ENCODE measurements at regions not wholly inside any gene's neighbourhood (a gene's known extent, or its start where the extent isn't known, plus 50 kb on each side); places are given as distances from the start of the nearest gene placed in this dataset.

- Histone ChIP-seq H3K4me3 (no peak overlapping the region), H3K27me3 (no peaks in the 10 kb centered on the region), H3K27ac (no peak overlapping the region), H3K9me3 (no peaks in the 10 kb centered on the region), H3K4me1 (no peaks in the 10 kb centered on the region), H3K36me3 (no peaks in the 10 kb centered on the region)
- no peak for TF ChIP-seq EP300 (IDR thresholded peaks at IDR 0.05)
- no peak for TF ChIP-seq CTCF (IDR thresholded peaks at IDR 0.05)
- TF ChIP-seq POLR2A (IDR thresholded peaks at IDR 0.05): no peak
- DNase-seq (ENCODE audit: low spot score in 2 of 2): no peak
These were observed 76.0 kb upstream of the OSR1 start for GRCh38 chr2:19434413-19434812.

- DNase-seq (ENCODE audit: low spot score in 2 of 2): no peak
- WGBS, 2 donors: 94 to 96% methylated on average over 6 of the region's 6 CpGs
- Histone ChIP-seq H3K4me3 (no peak overlapping the region), H3K27ac (no peak overlapping the region), H3K27me3 (no peaks in the 10 kb centered on the region), H3K36me3 (no peaks in the 10 kb centered on the region), H3K9me3 (no peaks in the 10 kb centered on the region), H3K4me1 (peaks cover 0 to 14% (median 0%) of the 10 kb centered on the region in 4 donors)
- TF ChIP-seq POLR2A (IDR thresholded peaks at IDR 0.05): no peak
- TF ChIP-seq CTCF (IDR thresholded peaks at IDR 0.05): no peak
- TF ChIP-seq EP300 (IDR thresholded peaks at IDR 0.05): no peak
These were observed 68.5 kb upstream of the OSR1 start for GRCh38 chr2:19426941-19427340.

- H3K27ac ChIP-seq: no peak overlapping the region
- WGBS, 2 donors: 80 to 83% methylated on average over 5 of the region's 5 CpGs
- no peaks in the 10 kb centered on the region for H3K27me3 ChIP-seq
- H3K9me3 ChIP-seq: no peaks in the 10 kb centered on the region
- DNase-seq (ENCODE audit: low spot score in 2 of 2): no peak
- H3K4me1 ChIP-seq: peaks cover 0 to 14% (median 0%) of the 10 kb centered on the region in 4 donors
- H3K36me3 ChIP-seq: no peaks in the 10 kb centered on the region
- TF ChIP-seq POLR2A (IDR thresholded peaks at IDR 0.05) (no peak), CTCF (IDR thresholded peaks at IDR 0.05) (no peak), EP300 (IDR thresholded peaks at IDR 0.05) (no peak)
- no peak overlapping the region for H3K4me3 ChIP-seq
These were observed 67.7 kb upstream of the OSR1 start for GRCh38 chr2:19426144-19426543.

GRCh38 chr2:19425419-19425818 lies 67.0 kb upstream of the OSR1 start:
- Histone ChIP-seq H3K9me3 (no peaks in the 10 kb centered on the region), H3K4me3 (no peak overlapping the region), H3K27ac (no peak overlapping the region), H3K36me3 (no peaks in the 10 kb centered on the region), H3K4me1 (peaks cover 0 to 14% (median 0%) of the 10 kb centered on the region in 4 donors), H3K27me3 (no peaks in the 10 kb centered on the region)
- 50 to 52% methylated on average over 2 of the region's 2 CpGs for WGBS, 2 donors
- DNase-seq (ENCODE audit: low spot score in 2 of 2): peak in 1 of 2 donors; percentile 14
- TF ChIP-seq CTCF (IDR thresholded peaks at IDR 0.05) (no peak), POLR2A (IDR thresholded peaks at IDR 0.05) (no peak), EP300 (IDR thresholded peaks at IDR 0.05) (peak in 1 of 2 donors; percentile 73)

GRCh38 chr2:19419211-19419880 lies 60.9 kb upstream of the OSR1 start:
- Histone ChIP-seq H3K9me3 (no peaks in the 10 kb centered on the region), H3K4me1 (no peaks in the 10 kb centered on the region), H3K27me3 (no peaks in the 10 kb centered on the region), H3K27ac (no peak overlapping the region), H3K4me3 (no peak overlapping the region), H3K36me3 (no peaks in the 10 kb centered on the region)
- WGBS, 2 donors: 62 to 68% methylated on average over 3 of the region's 3 CpGs
- TF ChIP-seq POLR2A (IDR thresholded peaks at IDR 0.05) (no peak), CTCF (IDR thresholded peaks at IDR 0.05) (no peak), EP300 (IDR thresholded peaks at IDR 0.05) (no peak)
- no peak for DNase-seq (ENCODE audit: low spot score in 2 of 2)
